HCT116 (cell line): ENCODE measurements at regions not wholly inside any gene's neighbourhood (a gene's known extent, or its start where the extent isn't known, plus 50 kb on each side); places are given as distances from the start of the nearest gene placed in this dataset.

Experiments used
- ATF3 ChIP-seq: IDR thresholded peaks from 2 replicates; pipeline ENCODE4 v1.6.1; 2012
- CEBPB ChIP-seq: IDR thresholded peaks from 2 replicates; pipeline ENCODE4 v1.6.1; 2012; ENCODE audit warnings: low read depth
- CTCF ChIP-seq, 3 experiments: fragments of 200-600 bp in 1 of 3; sonication (generic) in 1 of 3; IDR thresholded peaks in 2 of 3; conservative IDR thresholded peaks in 1 of 3; 2 replicates each; pipeline ENCODE4 v1.5.1; 2012 to 2017; ENCODE audit warnings: low read depth in 2 of 3, low read length in 2 of 3, antibody characterized with exemption in 1 of 3, borderline replicate concordance in 1 of 3, control low read depth in 1 of 3, mild to moderate bottlenecking in 1 of 3, mixed read lengths in 1 of 3, mixed run types in 1 of 3, moderate library complexity in 1 of 3; ENCODE audit not compliant: insufficient read depth in 1 of 3
- ELF1 ChIP-seq: IDR thresholded peaks from 2 replicates; pipeline ENCODE4 v1.6.1; 2012; ENCODE audit warnings: low read depth, borderline replicate concordance
- EZH2 ChIP-seq: fragments of 200-600 bp; sonication (generic); IDR thresholded peaks from 2 replicates; pipeline ENCODE4 v1.6.1; 2017; ENCODE audit warnings: antibody characterized with exemption, mixed run types
- POLR2A ChIP-seq: IDR thresholded peaks from 2 replicates; pipeline ENCODE4 v1.7.0; 2011; ENCODE audit warnings: borderline replicate concordance; ENCODE audit not compliant: insufficient read depth, insufficient read length; ENCODE audit errors: extremely low read depth
- POLR2AphosphoS5 ChIP-seq: IDR thresholded peaks from 2 replicates; pipeline ENCODE4 v1.6.1; 2011; ENCODE audit warnings: mild to moderate bottlenecking, low read depth, low read length, moderate library complexity
- SIN3A ChIP-seq: IDR thresholded peaks from 2 replicates; pipeline ENCODE4 v1.6.1; 2012; ENCODE audit warnings: low read depth
- YY1 ChIP-seq: IDR thresholded peaks from 2 replicates; pipeline ENCODE4 v1.6.1; 2011; ENCODE audit warnings: low read length, low read depth, moderate library complexity, mild to moderate bottlenecking; ENCODE audit not compliant: insufficient replicate concordance; ENCODE audit errors: extremely low read depth

- TF ChIP-seq POLR2A (no peak), CTCF (IDR thresholded peaks at IDR 0.05 in 2 of 3, conservative IDR thresholded peaks at IDR 0.05 in 1 of 3; ENCODE audit: borderline replicate concordance in 1 of 3, insufficient read depth in 1 of 3, low read depth in 2 of 3, low read length in 2 of 3) (no peak), YY1 (no peak), ATF3 (no peak), EZH2 (no peak), SIN3A (no peak), POLR2AphosphoS5 (no peak), CEBPB (no peak), ELF1 (no peak)
Measured at GRCh38 chr18:64994370-64994769, 756.4 kb upstream of the CDH7 start.
